Aorta (tissue), 5 donors: ENCODE measurements at regions not wholly inside any gene's neighbourhood (a gene's known extent, or its start where the extent isn't known, plus 50 kb on each side); places are given as distances from the start of the nearest gene placed in this dataset.

Experiments used
- ATAC-seq: fragments of 200-7000 bp; cut with Tn5 transposase; one replicate; pipeline ENCODE4 v1.9.1; 2022; ENCODE audit warnings: moderate library complexity; ENCODE audit not compliant: low FRiP score
- DNase-seq, 2 donors: peaks; one replicate each; pipeline ENCODE4 v3.0.0-alpha.2; 2020
- H3K27ac ChIP-seq, 2 donors: one replicate each; pipeline ENCODE4 v1.5.1; 2013; ENCODE audit warnings: low read length in 2 of 2, mild to moderate bottlenecking in 2 of 2, moderate library complexity in 2 of 2, control low read depth in 1 of 2, inconsistent platforms in 1 of 2, low read depth in 1 of 2
- H3K27me3 ChIP-seq, 2 donors: one replicate each; pipeline ENCODE4 v1.6.1; 2013; ENCODE audit warnings: control low read depth in 1 of 2, low read length in 1 of 2, mild to moderate bottlenecking in 1 of 2, moderate library complexity in 1 of 2; ENCODE audit not compliant: insufficient read depth in 2 of 2, control insufficient read depth in 1 of 2
- H3K36me3 ChIP-seq, 2 donors: one replicate each; pipeline ENCODE4 v1.6.1; 2013; ENCODE audit warnings: control low read depth in 1 of 2, low read length in 1 of 2, mild to moderate bottlenecking in 1 of 2; ENCODE audit not compliant: insufficient read depth in 2 of 2, control insufficient read depth in 1 of 2
- H3K4me1 ChIP-seq, 2 donors: one replicate each; pipeline ENCODE4 v1.6.1; 2013; ENCODE audit warnings: low read length in 2 of 2, control low read depth in 1 of 2, mild to moderate bottlenecking in 1 of 2, moderate library complexity in 1 of 2; ENCODE audit not compliant: insufficient read depth in 2 of 2, control insufficient read depth in 1 of 2
- H3K4me3 ChIP-seq, 2 donors: one replicate each; pipeline ENCODE4 v1.5.1; 2013; ENCODE audit warnings: low read length in 2 of 2, control low read depth in 1 of 2, mild to moderate bottlenecking in 1 of 2
- H3K9me3 ChIP-seq: one replicate; pipeline ENCODE4 v1.6.1; 2013; ENCODE audit warnings: mild to moderate bottlenecking, low read length; ENCODE audit not compliant: control insufficient read depth
- WGBS, 2 donors: extraction: QIAGEN DNeasy Blood & Tissue Kit; methylation state at CpG; one replicate each; pipeline ENCODE4 v1.1.7; 2013; 5-methylcytosine and 5-hydroxymethylcytosine counted together
- intact Hi-C, 2 donors: fragments of 100-400 bp; cut with DNase I; formaldehyde crosslinking; loops; one replicate each; pipeline versions ENCODE4 v1.14.2 to v1.15.0; 2022
- donor health status: healthy with polysubstance abuse.
- donor health status: Bipolar disorder and iron deficiency.
- donor health status: DM: no; HTN: no; CAD: no.
- donor health status: DM: no; HTN: no; CAD: no.
- donor health status: DM: yes; HTN: yes; CAD: no.

- peaks cover 4% of the 10 kb centered on the region for H3K9me3 ChIP-seq
- no peaks in the 10 kb centered on the region for H3K36me3 ChIP-seq
- ATAC-seq (no peak), DNase-seq (no peak)
- 71 to 74% methylated on average over 2 of the region's 2 CpGs for WGBS, 2 donors
- intact Hi-C loops = no loop called here
- H3K27me3 ChIP-seq = no peaks in the 10 kb centered on the region
- no peak overlapping the region for H3K4me3 ChIP-seq
- H3K4me1 ChIP-seq = no peaks in the 10 kb centered on the region
- no peak overlapping the region for H3K27ac ChIP-seq
Measured at GRCh38 chr10:8389630-8390029, 335.1 kb downstream of the GATA3 start.

- ATAC-seq = no peak
- H3K27me3 ChIP-seq = no peaks in the 10 kb centered on the region
- peaks cover 4% of the 10 kb centered on the region for H3K9me3 ChIP-seq
- H3K4me1 ChIP-seq = no peaks in the 10 kb centered on the region
- H3K36me3 ChIP-seq = no peaks in the 10 kb centered on the region
- DNase-seq = no peak
- intact Hi-C loops = no loop called here
- 52 to 59% methylated on average over 2 of the region's 2 CpGs for WGBS, 2 donors
- H3K27ac ChIP-seq = no peak overlapping the region
- H3K4me3 ChIP-seq = no peak overlapping the region
Measured at GRCh38 chr10:8392216-8392615, 337.7 kb downstream of the GATA3 start.

GRCh38 chr10:8393531-8393930 lies 339.0 kb downstream of the GATA3 start:
- Histone ChIP-seq H3K36me3 (no peaks in the 10 kb centered on the region), H3K27me3 (no peaks in the 10 kb centered on the region), H3K27ac (no peak overlapping the region), H3K4me3 (no peak overlapping the region), H3K9me3 (peaks cover 4% of the 10 kb centered on the region), H3K4me1 (no peaks in the 10 kb centered on the region)
- WGBS, 2 donors = 79 to 89% methylated on average over 2 of the region's 2 CpGs
- no peak for DNase-seq
- intact Hi-C loops = no loop called here
- ATAC-seq = no peak

- Histone ChIP-seq H3K27me3 (no peaks in the 10 kb centered on the region), H3K9me3 (peaks cover 2% of the 10 kb centered on the region), H3K4me1 (no peaks in the 10 kb centered on the region), H3K36me3 (no peaks in the 10 kb centered on the region), H3K27ac (no peak overlapping the region), H3K4me3 (no peak overlapping the region)
- intact Hi-C loops = no loop called here
- 19 to 24% methylated on average over 1 of the region's 1 CpG for WGBS, 2 donors
- no peak for ATAC-seq
- no peak for DNase-seq
Measured at GRCh38 chr10:8396675-8397074, 342.2 kb downstream of the GATA3 start.

GRCh38 chr10:8398771-8399170 lies 344.3 kb downstream of the GATA3 start:
- WGBS, 2 donors = 34 to 47% methylated on average over 1 of the region's 1 CpG
- Histone ChIP-seq H3K9me3 (peaks cover 2% of the 10 kb centered on the region), H3K4me3 (no peak overlapping the region), H3K4me1 (no peaks in the 10 kb centered on the region), H3K36me3 (no peaks in the 10 kb centered on the region), H3K27ac (no peak overlapping the region), H3K27me3 (no peaks in the 10 kb centered on the region)
- intact Hi-C loops = no loop called here
- DNase-seq (no peak), ATAC-seq (no peak)

DNA sequence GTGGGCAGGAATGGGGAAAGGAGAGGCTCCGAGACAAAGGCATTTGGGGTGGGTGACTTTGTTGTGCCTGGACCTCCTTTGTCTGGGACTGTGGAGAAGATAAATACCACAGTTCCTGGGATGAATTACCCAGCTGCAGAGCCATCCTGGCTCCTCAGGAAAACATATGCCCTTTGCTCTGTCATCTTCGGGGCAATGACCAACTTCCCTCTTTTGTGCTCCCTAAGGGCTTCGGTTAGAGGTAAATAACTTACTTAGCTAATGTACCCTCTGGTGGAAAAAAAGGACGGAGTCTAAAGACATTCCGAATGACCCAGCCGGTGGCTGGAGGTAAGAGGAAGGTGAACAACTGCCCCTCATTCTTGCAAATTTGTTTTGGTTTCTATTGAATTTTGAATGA lies 345.7 kb downstream of the GATA3 start:
- DNase-seq (no peak), ATAC-seq (no peak)
- 29 to 41% methylated on average over 6 of the region's 6 CpGs for WGBS, 2 donors
- Histone ChIP-seq H3K27me3 (no peaks in the 10 kb centered on the region), H3K4me3 (no peak overlapping the region), H3K27ac (no peak overlapping the region), H3K36me3 (no peaks in the 10 kb centered on the region), H3K9me3 (no peaks in the 10 kb centered on the region), H3K4me1 (no peaks in the 10 kb centered on the region)
- intact Hi-C loops = no loop called here

DNA sequence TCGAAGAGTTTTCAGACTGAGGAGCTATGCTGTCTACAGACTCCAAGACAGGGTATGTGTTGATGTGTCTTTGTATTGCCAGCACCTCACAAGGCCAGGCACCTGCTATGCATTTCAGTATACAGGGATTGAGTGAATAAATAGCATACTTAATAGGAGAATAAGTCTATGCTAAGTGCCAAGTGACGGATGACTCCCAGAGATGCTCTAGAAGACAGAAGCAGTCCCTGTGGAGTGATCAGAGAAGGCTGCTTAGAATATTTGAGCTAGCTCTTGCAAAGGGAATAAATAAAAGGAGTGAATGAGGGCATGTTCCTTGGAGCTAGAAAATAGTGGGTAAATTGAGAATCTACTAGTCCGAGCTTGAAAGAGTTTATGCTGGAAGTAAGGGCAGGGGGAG lies 346.4 kb downstream of the GATA3 start:
- WGBS, 2 donors = 61 to 70% methylated on average over 3 of the region's 3 CpGs
- H3K4me3 ChIP-seq = no peak overlapping the region
- ATAC-seq = no peak
- no peaks in the 10 kb centered on the region for H3K36me3 ChIP-seq
- no peaks in the 10 kb centered on the region for H3K9me3 ChIP-seq
- H3K4me1 ChIP-seq = no peaks in the 10 kb centered on the region
- no peaks in the 10 kb centered on the region for H3K27me3 ChIP-seq
- intact Hi-C loops = no loop called here
- DNase-seq = no peak
- no peak overlapping the region for H3K27ac ChIP-seq

DNA sequence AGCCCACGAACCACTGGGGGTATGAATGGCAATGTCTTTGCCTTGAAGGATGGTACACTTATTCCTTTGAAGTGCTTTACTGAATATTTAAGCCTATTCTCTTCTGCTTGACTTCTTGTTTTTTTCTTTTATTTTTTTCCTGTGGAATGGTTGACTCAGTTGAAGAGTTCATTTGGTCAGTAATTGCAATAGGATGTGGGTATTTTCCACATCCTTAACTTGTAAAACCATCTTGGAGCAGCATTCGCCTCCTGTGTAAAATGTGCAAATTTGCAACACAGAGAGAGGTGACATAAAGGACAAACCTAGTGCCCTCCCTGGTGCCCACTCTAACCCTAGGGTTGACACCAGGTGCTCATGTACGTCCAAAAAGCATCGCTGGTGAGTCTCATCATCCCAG lies 347.0 kb downstream of the GATA3 start:
- WGBS, 2 donors = 81 to 86% methylated on average over 4 of the region's 4 CpGs
- no peak for ATAC-seq
- no peak for DNase-seq

GRCh38 chr10:8402576-8402975 lies 348.1 kb downstream of the GATA3 start:
- Histone ChIP-seq H3K9me3 (no peaks in the 10 kb centered on the region), H3K36me3 (no peaks in the 10 kb centered on the region), H3K4me3 (no peak overlapping the region), H3K27ac (no peak overlapping the region), H3K4me1 (no peaks in the 10 kb centered on the region), H3K27me3 (no peaks in the 10 kb centered on the region)
- WGBS, 2 donors = 52% methylated on average over 4 of the region's 4 CpGs
- intact Hi-C loops = no loop called here
- ATAC-seq (no peak), DNase-seq (no peak)

More for the DNA sequence above, 347.0 kb downstream of the GATA3 start:
- Histone ChIP-seq H3K36me3 (no peaks in the 10 kb centered on the region), H3K27ac (no peak overlapping the region), H3K4me3 (no peak overlapping the region), H3K9me3 (no peaks in the 10 kb centered on the region), H3K27me3 (no peaks in the 10 kb centered on the region), H3K4me1 (no peaks in the 10 kb centered on the region)
- intact Hi-C loops = no loop called here
